Activated T-cell treated with anti-CD3 and anti-CD28 coated beads, Interleukin-2, amount 50 U/mL, for 24 hours (primary cell): ENCODE measurements at regions not wholly inside any gene's neighbourhood (a gene's known extent, or its start where the extent isn't known, plus 50 kb on each side); places are given as distances from the start of the nearest gene placed in this dataset.
"Not testable (repeated sequence)": the region's sequence is repeated elsewhere in the genome, so short reads cannot be mapped to it uniquely, and the experiment has no call there.

ENCODE experiments used
- DNase-seq: peaks from one replicate; pipeline ENCODE4 v3.0.0-alpha.2; 2020
- H3K27ac Mint-ChIP-seq: 2 replicates; pipeline ENCODE4 v1.8.0; 2020; ENCODE audit warnings: mild to moderate bottlenecking, mixed read lengths
- H3K27me3 Mint-ChIP-seq: 2 replicates; pipeline ENCODE4 v1.8.0; 2020; ENCODE audit warnings: mixed read lengths
- H3K36me3 Mint-ChIP-seq: 2 replicates; pipeline ENCODE4 v1.8.0; 2020; ENCODE audit warnings: low read depth, mixed read lengths
- H3K4me1 Mint-ChIP-seq: 2 replicates; pipeline ENCODE4 v1.8.0; 2020; ENCODE audit warnings: low read depth, mixed read lengths
- H3K4me3 Mint-ChIP-seq: 2 replicates; pipeline ENCODE4 v1.8.0; 2020; ENCODE audit warnings: mild to moderate bottlenecking, moderate library complexity, mixed read lengths
- H3K9me3 Mint-ChIP-seq: 2 replicates; pipeline ENCODE4 v1.8.0; 2020; ENCODE audit warnings: mixed read lengths

DNA sequence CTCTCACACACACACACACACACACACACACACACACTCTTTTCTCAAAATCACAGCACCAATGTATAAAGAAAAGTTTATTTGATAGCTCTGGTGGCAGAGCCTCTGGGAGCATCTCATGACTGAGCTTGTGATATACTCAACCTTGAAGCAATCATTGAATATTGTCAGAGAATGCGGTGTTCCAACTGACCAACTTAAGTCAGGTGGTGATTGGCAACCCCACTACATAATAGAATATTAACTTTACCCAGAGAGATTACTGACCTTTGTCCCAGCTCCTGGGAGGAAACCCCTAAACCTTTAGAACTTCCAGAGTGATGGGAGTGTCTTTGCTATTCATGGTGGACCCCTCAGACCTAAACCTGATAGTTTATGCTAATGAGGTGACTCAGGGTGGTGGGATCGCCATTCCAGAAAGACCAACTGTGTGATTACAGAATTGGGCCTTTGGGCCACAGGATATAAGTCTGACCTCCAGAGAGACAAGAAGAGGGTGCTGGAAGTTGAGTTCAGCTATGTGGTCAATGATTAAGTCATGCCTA lies 143.1 kb downstream of the OTUD1 start:
- no peaks in the 10 kb centered on the region for H3K36me3 Mint-ChIP-seq
- no peaks in the 10 kb centered on the region for H3K4me1 Mint-ChIP-seq
- H3K27ac Mint-ChIP-seq = no peak overlapping the region
- no peak overlapping the region for H3K4me3 Mint-ChIP-seq
- no peak for DNase-seq
- no peaks in the 10 kb centered on the region for H3K27me3 Mint-ChIP-seq
- no peaks in the 10 kb centered on the region for H3K9me3 Mint-ChIP-seq

DNA sequence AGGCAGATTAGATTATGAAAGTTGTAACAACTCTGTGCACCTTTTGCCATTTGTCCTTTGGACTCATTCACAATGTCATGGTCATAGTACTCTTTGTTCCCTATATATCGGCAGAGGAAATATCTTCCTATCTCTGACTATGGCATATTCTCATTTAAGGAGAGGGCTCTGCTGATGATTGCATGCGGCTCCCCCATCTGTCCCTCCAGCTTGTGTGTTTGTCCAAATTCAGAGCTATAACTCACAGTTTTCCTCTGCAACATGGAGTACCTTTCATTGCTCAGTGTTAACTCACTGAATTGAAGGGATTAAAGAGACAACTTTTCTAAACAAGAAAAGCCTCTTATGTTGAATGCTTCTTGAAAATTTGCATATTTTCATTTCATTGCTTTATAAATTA lies 145.5 kb downstream of the OTUD1 start:
- no peaks in the 10 kb centered on the region for H3K27me3 Mint-ChIP-seq
- H3K27ac Mint-ChIP-seq = no peak overlapping the region
- no peak for DNase-seq
- no peaks in the 10 kb centered on the region for H3K36me3 Mint-ChIP-seq
- H3K4me1 Mint-ChIP-seq = no peaks in the 10 kb centered on the region
- H3K4me3 Mint-ChIP-seq = no peak overlapping the region
- peaks cover 5% of the 10 kb centered on the region for H3K9me3 Mint-ChIP-seq

- Mint-ChIP-seq H3K9me3 (peaks cover 5% of the 10 kb centered on the region), H3K4me1 (no peaks in the 10 kb centered on the region), H3K27ac (no peak overlapping the region), H3K4me3 (no peak overlapping the region), H3K36me3 (no peaks in the 10 kb centered on the region), H3K27me3 (no peaks in the 10 kb centered on the region)
- DNase-seq = no peak
These were observed 146.3 kb downstream of the OTUD1 start for GRCh38 chr10:23585186-23585585.

DNA sequence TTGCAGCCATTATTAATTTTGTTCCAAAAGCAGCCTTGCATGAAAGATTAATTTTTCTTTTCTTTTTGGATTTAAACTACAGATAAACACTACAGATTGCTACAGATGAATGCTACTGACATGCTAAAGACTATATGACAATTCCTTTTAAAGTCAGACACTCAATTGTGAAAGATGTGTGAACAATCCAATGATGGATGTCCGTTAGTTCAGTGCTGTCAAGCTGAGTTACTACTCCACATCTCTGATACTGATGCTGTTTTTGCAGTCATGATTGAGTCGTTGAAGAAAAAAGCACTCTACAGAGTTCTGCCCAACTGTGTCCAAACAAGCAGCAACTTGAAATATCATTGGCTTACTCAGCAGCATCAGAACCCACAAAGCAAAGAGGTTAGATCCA lies 146.8 kb downstream of the OTUD1 start:
- H3K27ac Mint-ChIP-seq = no peak overlapping the region
- H3K36me3 Mint-ChIP-seq = no peaks in the 10 kb centered on the region
- no peak overlapping the region for H3K4me3 Mint-ChIP-seq
- H3K4me1 Mint-ChIP-seq = no peaks in the 10 kb centered on the region
- peaks cover 5% of the 10 kb centered on the region for H3K9me3 Mint-ChIP-seq
- no peaks in the 10 kb centered on the region for H3K27me3 Mint-ChIP-seq
- DNase-seq = no peak

- H3K27ac Mint-ChIP-seq, H3K4me3 Mint-ChIP-seq, H3K27me3 Mint-ChIP-seq, DNase-seq, H3K4me1 Mint-ChIP-seq, H3K36me3 Mint-ChIP-seq: not testable (repeated sequence)
- peaks cover 14% of the 10 kb centered on the region for H3K9me3 Mint-ChIP-seq
These were observed 156.4 kb downstream of the OTUD1 start for GRCh38 chr10:23595278-23595677.

DNA sequence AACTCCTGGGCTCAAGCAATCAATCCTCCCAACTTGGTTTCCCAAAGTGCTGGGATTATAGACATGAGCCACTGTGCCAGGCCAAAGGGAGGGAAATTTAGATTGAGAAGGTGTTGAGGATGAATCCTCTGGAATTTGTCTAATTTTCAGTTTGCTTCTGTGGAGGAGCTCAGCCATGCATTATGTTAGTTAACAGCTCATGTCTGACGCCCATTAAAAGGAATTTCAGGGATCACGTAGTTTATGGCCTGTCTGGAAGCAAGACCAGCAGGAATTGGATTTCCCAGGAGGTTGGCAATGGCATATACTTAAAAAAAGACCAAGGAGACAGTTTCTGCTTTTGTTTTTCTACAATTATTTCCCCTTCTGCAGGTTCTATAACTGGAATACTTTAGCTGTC lies 165.7 kb downstream of the OTUD1 start:
- H3K27me3 Mint-ChIP-seq = no peaks in the 10 kb centered on the region
- H3K4me1 Mint-ChIP-seq = no peaks in the 10 kb centered on the region
- H3K27ac Mint-ChIP-seq = no peak overlapping the region
- H3K36me3 Mint-ChIP-seq = no peaks in the 10 kb centered on the region
- no peak overlapping the region for H3K4me3 Mint-ChIP-seq
- DNase-seq = no peak
- no peaks in the 10 kb centered on the region for H3K9me3 Mint-ChIP-seq

DNA sequence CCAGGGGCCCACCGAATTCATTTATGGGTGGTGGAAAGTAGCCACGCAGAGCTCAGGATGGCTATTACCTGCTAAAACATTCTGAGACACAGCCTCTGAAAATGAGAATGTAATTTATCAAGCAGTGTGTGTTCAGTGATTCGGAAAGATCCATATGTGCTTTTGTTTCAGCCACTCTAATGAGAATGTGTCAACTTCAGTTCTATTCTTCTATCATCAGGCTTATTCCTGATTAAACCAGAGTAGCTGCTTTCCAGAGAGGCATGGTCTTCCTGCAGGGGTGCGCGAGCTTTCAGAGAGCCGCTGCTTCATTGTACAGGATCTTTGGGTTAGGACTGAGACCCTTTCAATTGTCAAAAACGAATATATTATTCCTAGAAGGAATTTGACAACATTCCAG lies 167.6 kb downstream of the OTUD1 start:
- Mint-ChIP-seq H3K9me3 (no peaks in the 10 kb centered on the region), H3K27me3 (no peaks in the 10 kb centered on the region), H3K4me3 (no peak overlapping the region), H3K36me3 (no peaks in the 10 kb centered on the region), H3K4me1 (no peaks in the 10 kb centered on the region), H3K27ac (no peak overlapping the region)
- DNase-seq = no peak

GRCh38 chr10:23608926-23609325 lies 170.1 kb downstream of the OTUD1 start:
- Mint-ChIP-seq H3K27ac (no peak overlapping the region), H3K9me3 (no peaks in the 10 kb centered on the region), H3K27me3 (no peaks in the 10 kb centered on the region), H3K4me1 (peaks cover 2% of the 10 kb centered on the region), H3K4me3 (no peak overlapping the region), H3K36me3 (no peaks in the 10 kb centered on the region)
- no peak for DNase-seq

DNA sequence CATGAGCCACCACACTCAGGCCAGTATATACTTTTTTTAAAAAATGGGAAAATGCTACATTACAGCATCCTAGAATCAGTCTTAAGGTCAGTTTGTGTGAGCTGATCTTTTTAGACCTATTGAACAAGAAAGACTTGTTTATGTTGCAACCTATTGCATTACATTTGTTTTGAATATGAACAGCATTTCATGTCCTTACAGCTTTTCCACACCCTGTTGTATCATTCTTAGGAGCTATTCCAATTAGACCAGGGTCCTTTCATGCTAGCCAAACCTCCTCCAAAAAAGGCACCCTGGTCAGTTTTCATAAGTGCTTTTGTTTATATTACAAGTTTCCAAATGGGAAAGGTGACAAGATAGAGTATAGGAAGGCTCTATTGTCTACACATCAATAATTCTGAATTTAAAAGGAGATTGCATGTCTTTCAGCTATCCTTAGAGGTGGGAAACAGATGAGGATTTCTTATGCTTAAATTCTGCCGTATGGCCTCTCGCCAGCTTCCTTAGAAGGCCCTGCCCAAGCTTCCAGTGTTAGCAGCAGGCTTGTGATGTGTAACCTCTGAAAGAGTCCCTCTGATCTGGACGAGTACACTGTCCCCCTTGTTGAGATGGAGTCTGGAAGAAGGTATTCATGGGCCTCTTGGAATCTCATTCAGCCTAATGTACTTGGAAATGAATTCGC lies 171.9 kb downstream of the OTUD1 start:
- H3K27me3 Mint-ChIP-seq = no peaks in the 10 kb centered on the region
- no peaks in the 10 kb centered on the region for H3K36me3 Mint-ChIP-seq
- peaks cover 3% of the 10 kb centered on the region for H3K4me1 Mint-ChIP-seq
- no peak overlapping the region for H3K4me3 Mint-ChIP-seq
- peaks cover 4% of the 10 kb centered on the region for H3K9me3 Mint-ChIP-seq
- no peak overlapping the region for H3K27ac Mint-ChIP-seq
- no peak for DNase-seq

DNA sequence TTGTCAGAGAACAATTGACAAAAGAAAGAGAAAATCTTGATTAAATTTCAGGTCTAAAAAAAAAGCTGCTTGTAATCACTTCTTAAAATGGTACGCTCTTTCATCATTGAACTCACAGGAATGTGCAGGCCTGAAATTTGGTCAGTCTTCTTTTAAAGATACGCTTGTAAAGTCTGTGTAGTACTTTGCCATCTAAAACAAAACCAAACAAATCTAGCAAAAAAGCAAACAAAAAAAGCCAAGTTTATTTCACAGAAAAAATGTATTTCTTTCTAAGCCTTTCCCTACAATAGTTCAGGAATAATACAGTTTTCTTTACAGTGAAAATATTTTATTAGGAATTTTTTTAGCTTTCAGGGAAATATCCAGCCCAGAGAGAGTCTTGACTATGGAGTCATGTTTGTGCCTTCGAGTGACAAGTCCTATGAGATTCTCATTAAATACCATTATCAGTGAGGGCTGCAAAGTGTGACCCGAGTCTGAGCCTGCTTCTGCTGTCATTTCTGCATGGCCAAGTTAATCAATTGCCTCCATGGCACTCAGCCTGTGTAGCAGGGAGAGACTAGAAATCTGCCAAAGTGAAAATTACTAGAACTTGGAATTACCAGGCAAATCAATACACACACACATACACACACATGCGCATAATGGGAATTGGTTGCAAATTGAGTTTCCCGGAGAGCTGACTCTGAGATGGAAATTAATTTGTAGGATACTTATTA lies 172.6 kb downstream of the OTUD1 start:
- H3K27me3 Mint-ChIP-seq = no peaks in the 10 kb centered on the region
- H3K9me3 Mint-ChIP-seq = peaks cover 4% of the 10 kb centered on the region
- H3K4me1 Mint-ChIP-seq = peaks cover 3% of the 10 kb centered on the region
- no peak for DNase-seq
- H3K4me3 Mint-ChIP-seq = no peak overlapping the region
- H3K36me3 Mint-ChIP-seq = no peaks in the 10 kb centered on the region
- H3K27ac Mint-ChIP-seq = no peak overlapping the region

DNA sequence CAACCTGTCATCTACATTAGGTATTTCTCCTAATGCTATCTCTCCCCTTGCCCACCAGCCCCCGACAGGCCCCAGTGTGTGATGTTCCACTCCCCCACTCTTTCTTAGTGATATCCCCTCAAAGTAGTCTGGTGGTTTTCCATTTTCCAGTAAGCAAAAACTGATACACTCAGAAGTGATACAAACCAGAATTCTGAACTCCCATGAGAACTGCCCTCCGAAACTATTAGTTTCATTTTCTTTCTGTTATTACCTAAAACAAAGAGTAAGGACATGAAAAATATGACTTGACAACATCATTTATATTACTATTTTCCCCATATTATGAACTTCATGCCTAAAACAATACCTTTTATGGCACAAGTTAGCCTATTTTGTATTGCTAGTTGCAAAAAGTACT lies 175.0 kb downstream of the OTUD1 start:
- H3K27me3 Mint-ChIP-seq = no peaks in the 10 kb centered on the region

GRCh38 chr10:23614483-23614882 lies 175.6 kb downstream of the OTUD1 start:
- Mint-ChIP-seq H3K36me3 (no peaks in the 10 kb centered on the region), H3K4me1 (peaks cover 3% of the 10 kb centered on the region), H3K4me3 (no peak overlapping the region), H3K27me3 (no peaks in the 10 kb centered on the region), H3K27ac (no peak overlapping the region), H3K9me3 (peaks cover 4% of the 10 kb centered on the region)
- no peak for DNase-seq

More for the DNA sequence above, 175.0 kb downstream of the OTUD1 start:
- DNase-seq = no peak
- Mint-ChIP-seq H3K36me3 (no peaks in the 10 kb centered on the region), H3K27ac (no peak overlapping the region), H3K9me3 (peaks cover 4% of the 10 kb centered on the region), H3K4me1 (peaks cover 3% of the 10 kb centered on the region), H3K4me3 (no peak overlapping the region)

DNA sequence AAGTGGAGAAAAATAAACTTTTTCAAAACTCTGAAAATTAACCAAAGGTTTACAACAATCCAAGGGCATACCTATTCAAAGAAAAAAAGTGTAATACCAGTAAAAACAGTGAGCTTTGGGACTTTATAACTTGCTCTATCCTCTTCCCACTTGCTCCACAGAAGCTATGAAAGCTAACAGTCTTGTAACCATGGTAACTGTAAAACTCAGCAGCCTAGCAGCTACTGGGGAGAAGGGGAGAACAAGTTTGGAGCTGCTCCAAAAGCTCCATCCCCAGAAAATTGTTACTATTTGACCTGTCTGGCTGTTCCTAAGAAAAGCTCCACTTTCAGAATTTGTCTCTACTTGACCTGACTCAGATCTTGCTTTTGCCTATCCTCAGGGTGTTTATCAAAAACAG lies 191.5 kb downstream of the OTUD1 start:
- H3K27ac Mint-ChIP-seq = no peak overlapping the region
- H3K9me3 Mint-ChIP-seq = peaks cover 4% of the 10 kb centered on the region
- H3K27me3 Mint-ChIP-seq = peaks cover 9% of the 10 kb centered on the region
- H3K36me3 Mint-ChIP-seq = no peaks in the 10 kb centered on the region
- no peaks in the 10 kb centered on the region for H3K4me1 Mint-ChIP-seq
- no peak for DNase-seq
- H3K4me3 Mint-ChIP-seq = no peak overlapping the region

DNA sequence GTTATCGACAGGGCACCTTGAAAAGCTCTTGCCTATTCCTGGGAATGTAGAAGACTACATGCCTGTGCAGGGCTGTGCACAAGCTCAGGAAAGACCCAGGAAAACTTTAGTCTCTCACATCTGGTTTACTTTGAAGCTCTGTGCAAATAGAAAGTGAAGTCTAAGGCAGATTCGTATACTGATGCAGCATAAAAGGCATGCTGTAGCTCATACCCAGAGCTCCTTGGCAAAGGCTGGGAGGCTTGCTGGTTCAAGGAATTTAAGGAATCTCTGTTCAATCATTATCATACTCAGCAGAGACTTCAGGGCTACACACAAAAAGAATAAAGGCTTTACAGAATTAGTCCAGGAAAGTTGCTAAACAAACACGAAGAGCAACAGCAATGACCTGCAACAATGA lies 192.0 kb downstream of the OTUD1 start:
- Mint-ChIP-seq H3K27ac (no peak overlapping the region), H3K27me3 (peaks cover 5% of the 10 kb centered on the region), H3K36me3 (no peaks in the 10 kb centered on the region), H3K9me3 (peaks cover 4% of the 10 kb centered on the region), H3K4me1 (no peaks in the 10 kb centered on the region), H3K4me3 (no peak overlapping the region)
- DNase-seq = no peak

GRCh38 chr10:23643111-23643780 lies 204.4 kb downstream of the OTUD1 start:
- no peak for DNase-seq
- Mint-ChIP-seq H3K4me1 (no peaks in the 10 kb centered on the region), H3K9me3 (no peaks in the 10 kb centered on the region), H3K4me3 (no peak overlapping the region), H3K36me3 (no peaks in the 10 kb centered on the region), H3K27ac (no peak overlapping the region), H3K27me3 (peaks cover 5% of the 10 kb centered on the region)
